ENCODE measurements at regions not wholly inside any gene's neighbourhood (a gene's known extent, or its start where the extent isn't known, plus 50 kb on each side); places are given as distances from the start of the nearest gene placed in this dataset.

GRCh38 chr4:28254003-28254402 lies 1393.4 kb downstream of the STIM2 start:
- TF ChIP-seq CTCF (IDR thresholded peaks at IDR 0.05; ENCODE audit: insufficient read depth, low read depth, low read length, missing control alignments), result no peak
- DNase-seq (ENCODE audit: low read depth), result no peak
- H3K4me3 ChIP-seq (ENCODE audit: low read length), result no peak overlapping the region

- H3K4me3 ChIP-seq (ENCODE audit: low read length), result no peak overlapping the region
- no peak for TF ChIP-seq CTCF (IDR thresholded peaks at IDR 0.05; ENCODE audit: insufficient read depth, low read depth, low read length, missing control alignments)
- DNase-seq (ENCODE audit: low read depth), result no peak
Measured at GRCh38 chr4:28256295-28256694, 1395.7 kb downstream of the STIM2 start.

- no peak for DNase-seq (ENCODE audit: low read depth)
Measured at GRCh38 chr4:28259951-28260350, 1399.3 kb downstream of the STIM2 start.

GRCh38 chr4:28267166-28267565 lies 1406.5 kb downstream of the STIM2 start:
- TF ChIP-seq CTCF (IDR thresholded peaks at IDR 0.05; ENCODE audit: insufficient read depth, low read depth, low read length, missing control alignments), result no peak
- H3K4me3 ChIP-seq (ENCODE audit: low read length), result no peak overlapping the region
- DNase-seq (ENCODE audit: low read depth), result peak; percentile 45

More at GRCh38 chr4:28259951-28260350, 1399.3 kb downstream of the STIM2 start:
- no peak for TF ChIP-seq CTCF (IDR thresholded peaks at IDR 0.05; ENCODE audit: insufficient read depth, low read depth, low read length, missing control alignments)
- H3K4me3 ChIP-seq (ENCODE audit: low read length), result no peak overlapping the region

- no peak for TF ChIP-seq CTCF (IDR thresholded peaks at IDR 0.05; ENCODE audit: insufficient read depth, low read depth, low read length, missing control alignments)
- DNase-seq (ENCODE audit: low read depth), result no peak
- H3K4me3 ChIP-seq (ENCODE audit: low read length), result no peak overlapping the region
Measured at GRCh38 chr4:28269426-28269825, 1408.8 kb downstream of the STIM2 start.

GRCh38 chr4:28277931-28278330 lies 1417.3 kb downstream of the STIM2 start:
- no peak overlapping the region for H3K4me3 ChIP-seq (ENCODE audit: low read length)
- peak; percentile 78 for DNase-seq (ENCODE audit: low read depth)
- TF ChIP-seq CTCF (IDR thresholded peaks at IDR 0.05; ENCODE audit: insufficient read depth, low read depth, low read length, missing control alignments), result no peak

GRCh38 chr4:28278676-28279075 lies 1418.0 kb downstream of the STIM2 start:
- no peak for TF ChIP-seq CTCF (IDR thresholded peaks at IDR 0.05; ENCODE audit: insufficient read depth, low read depth, low read length, missing control alignments)
- DNase-seq (ENCODE audit: low read depth), result peak; percentile 16
- no peak overlapping the region for H3K4me3 ChIP-seq (ENCODE audit: low read length)
